Iris pigment epithelial cell (primary cell): ENCODE measurements at regions not wholly inside any gene's neighbourhood (a gene's known extent, or its start where the extent isn't known, plus 50 kb on each side); places are given as distances from the start of the nearest gene placed in this dataset.
"Not testable (repeated sequence)": the region's sequence is repeated elsewhere in the genome, so short reads cannot be mapped to it uniquely, and the experiment has no call there.

Experiments used
- DNase-seq: peaks from one replicate; pipeline ENCODE4 v3.0.0-alpha.2; 2011; ENCODE audit warnings: low read depth

- DNase-seq = peak; percentile 8
These were observed 206.9 kb upstream of the PCSK5 start for GRCh38 chr9:75683591-75683990.

DNA sequence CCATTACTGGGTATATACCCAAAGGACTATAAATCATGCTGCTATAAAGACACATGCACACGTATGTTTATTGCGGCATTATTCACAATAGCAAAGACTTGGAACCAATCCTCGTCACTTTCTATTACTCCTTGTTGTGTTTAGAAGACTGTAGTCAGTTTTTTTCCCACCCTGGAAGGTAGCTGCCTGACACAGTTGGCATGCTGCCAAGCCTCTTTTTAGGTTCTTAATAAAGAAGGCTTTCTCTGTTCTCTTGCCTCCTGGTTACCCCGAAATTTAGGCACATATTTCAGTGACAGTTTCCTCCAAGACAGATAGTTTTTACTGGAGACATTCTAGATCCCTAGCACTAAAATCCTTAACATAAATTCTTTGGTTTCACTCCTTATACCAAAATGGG, 205.4 kb upstream of the PCSK5 start:
- DNase-seq = no peak

DNA sequence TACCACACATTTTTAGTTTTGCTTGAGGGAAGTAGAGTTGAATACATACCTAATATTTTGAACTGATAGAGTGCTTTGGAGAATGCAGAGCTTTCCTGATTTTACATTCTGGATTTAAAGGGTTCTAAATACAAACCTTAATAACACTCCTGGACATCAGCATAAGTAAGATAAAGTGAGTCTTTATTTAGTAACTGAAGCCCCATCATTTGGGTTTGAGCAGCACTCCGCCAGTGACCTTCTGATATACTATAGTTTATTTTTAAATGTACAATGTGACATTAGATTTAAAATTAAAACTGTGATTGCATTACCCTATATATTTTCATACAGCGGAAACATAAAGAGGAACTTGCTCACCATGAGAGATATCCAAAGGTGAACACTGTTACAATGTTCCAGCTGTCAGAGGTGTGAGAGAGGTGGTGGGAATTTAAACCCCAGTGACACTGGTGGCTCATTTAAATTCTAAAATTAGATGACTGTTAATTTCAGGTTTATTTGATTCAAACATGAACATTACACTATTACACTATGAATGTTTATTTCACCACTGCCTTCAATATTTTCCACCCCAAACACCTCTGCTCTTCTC, 203.0 kb upstream of the PCSK5 start:
- DNase-seq = no peak

DNA sequence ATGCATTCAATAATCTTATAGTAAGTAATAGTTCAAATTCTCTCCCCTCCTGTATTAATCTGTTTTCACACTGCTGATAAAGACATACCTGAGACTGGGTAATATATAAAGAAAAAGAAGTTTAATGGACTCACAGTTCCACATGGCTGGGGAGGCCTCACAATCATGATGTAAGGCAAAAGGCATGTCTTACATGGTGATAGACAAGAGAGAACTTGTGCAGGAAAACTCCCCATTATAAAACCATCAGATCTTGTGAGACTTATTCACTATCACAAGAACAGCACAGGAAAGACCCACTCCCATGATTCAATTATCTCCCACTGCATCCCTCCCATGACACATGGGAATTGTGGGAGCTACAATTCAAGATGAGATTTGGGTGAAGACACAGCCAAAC, 199.9 kb upstream of the PCSK5 start:
- not testable (repeated sequence) for DNase-seq

GRCh38 chr9:75691408-75691807, 199.1 kb upstream of the PCSK5 start:
- no peak for DNase-seq

DNA sequence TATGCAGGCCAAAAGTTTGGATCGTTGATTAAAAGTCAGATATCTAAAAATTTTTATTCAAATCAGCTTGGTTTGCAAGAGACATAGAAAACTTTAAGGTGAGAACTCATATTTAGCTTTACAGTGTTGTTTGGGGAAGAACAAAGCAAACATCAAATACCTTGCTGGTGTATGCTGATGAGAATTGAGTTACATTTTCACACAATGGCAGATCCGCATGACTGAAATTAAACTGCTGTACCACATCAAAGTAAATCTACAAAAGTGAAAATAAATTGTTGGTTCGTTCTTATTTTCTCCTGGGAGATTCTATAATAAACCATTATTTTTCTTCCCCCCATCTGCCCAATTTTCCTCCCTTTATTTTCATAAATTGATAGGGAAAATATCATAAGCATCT, 198.2 kb upstream of the PCSK5 start:
- no peak for DNase-seq

DNA sequence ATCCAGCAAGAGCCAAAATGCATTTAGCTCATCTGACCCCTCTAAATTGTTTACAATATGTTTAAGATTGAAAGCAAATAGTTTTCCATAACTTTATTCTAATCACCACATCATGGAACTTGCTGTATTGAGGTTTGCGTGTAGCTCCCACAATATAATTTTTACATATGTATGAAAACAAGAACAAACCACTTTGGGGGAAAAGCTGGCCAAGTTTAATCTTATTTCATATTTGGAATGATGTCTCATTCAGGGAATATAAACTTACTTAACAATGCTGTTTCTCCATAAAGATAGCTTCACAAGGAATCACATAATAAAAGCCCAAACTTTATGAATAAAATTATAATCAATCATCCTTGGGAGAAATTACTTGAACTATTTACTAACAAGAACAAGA, 194.6 kb upstream of the PCSK5 start:
- no peak for DNase-seq

GRCh38 chr9:75699017-75699416, 191.5 kb upstream of the PCSK5 start:
- no peak for DNase-seq

GRCh38 chr9:75699625-75700251, 190.7 kb upstream of the PCSK5 start:
- no peak for DNase-seq

DNA sequence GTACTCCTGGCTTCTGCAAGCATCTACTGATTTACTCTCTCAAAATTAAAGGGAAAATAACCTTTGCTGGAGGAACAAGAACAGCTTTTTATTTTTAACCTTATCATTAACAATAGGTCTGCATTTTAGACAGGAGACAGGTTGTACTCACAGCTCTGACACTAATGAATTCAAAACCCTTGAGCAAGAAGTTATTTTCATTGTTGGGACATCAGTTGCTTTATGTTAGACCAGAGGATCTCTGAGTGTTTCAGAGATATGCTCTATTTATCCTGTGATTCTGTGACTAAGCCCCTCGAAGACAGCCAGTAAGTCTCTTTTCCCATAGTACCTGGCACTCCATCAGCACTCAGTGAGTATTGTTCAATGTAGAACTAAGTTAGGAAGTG, 190.2 kb upstream of the PCSK5 start:
- no peak for DNase-seq

DNA sequence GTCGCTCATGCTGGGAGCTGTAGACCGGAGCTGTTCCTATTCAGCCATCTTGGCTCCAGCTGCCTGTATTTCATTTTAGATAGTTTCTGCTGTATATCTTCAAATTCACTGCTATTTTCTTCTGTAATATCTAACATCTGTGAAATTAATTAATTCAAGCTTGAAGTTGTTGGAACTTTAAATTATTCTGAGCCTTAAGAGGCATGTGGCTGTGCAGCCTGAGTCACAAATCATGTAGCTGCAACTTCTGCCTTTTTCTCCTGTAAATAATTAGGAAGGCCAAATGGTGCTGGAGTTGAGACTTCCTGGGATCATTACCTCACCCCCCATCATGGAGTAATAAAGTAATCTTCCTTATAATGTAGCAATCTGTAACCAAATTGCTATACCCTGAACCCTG, 183.3 kb upstream of the PCSK5 start:
- DNase-seq = no peak

DNA sequence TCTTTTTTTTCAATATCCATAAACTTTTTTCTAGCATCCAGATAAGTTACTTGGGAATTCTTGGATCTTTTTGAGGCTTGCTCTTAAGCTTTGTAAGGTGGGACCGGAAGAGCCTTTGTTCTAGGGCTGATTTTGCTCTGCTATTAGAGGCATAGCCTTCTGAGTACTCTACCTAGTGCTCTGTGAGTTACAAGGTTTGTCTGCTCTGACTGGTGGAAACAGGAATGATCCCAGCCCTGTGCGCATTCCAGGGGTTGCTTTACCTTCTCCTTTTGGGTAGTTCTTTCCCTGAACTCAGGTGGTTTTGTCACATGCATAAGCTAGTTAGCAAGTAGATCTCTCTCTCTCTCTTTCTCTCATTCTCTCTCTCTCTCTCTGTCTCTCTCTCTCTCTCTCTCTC, 180.8 kb upstream of the PCSK5 start:
- no peak for DNase-seq

- peak; percentile 34 for DNase-seq
These were observed 177.8 kb upstream of the PCSK5 start for GRCh38 chr9:75712700-75713099.

DNA sequence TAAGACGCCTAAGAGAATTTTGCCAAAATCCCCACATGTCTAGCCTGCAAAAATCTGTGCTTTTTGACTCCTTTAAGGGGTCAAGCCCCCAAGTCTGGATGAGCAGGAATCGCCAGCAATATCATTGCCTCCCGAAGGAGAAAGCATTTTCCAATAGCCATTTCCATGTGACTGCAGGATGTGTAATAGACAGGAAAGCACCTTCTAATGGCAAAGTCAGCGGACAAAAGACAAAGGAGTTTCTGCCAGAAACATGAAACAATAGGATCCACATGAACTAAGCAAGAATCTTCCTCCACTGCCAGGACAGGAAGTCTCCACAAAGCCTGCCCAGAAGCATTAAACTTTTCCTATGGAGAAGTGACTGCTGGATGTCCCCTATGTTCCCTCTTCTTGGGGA, 177.1 kb upstream of the PCSK5 start:
- no peak for DNase-seq

DNA sequence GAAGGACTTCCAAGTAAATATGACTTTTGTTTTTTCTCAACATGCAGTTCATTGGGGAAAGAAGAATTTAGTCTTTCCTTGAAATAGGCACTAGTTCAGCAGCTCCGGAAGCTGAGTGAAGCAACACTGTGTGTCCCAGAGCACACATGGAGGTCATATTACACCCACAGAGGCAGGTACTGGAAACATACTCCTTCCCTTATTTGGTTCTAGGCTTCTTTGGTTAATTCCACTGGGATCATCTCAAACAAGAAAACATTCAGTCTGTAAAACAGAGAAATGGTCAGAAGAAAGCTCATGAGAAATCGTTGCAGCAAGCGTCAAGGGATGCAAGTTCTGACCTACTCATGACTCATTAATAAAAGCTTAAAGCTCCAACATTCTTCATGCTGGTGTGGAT, 175.1 kb upstream of the PCSK5 start:
- DNase-seq = peak; percentile 30

DNA sequence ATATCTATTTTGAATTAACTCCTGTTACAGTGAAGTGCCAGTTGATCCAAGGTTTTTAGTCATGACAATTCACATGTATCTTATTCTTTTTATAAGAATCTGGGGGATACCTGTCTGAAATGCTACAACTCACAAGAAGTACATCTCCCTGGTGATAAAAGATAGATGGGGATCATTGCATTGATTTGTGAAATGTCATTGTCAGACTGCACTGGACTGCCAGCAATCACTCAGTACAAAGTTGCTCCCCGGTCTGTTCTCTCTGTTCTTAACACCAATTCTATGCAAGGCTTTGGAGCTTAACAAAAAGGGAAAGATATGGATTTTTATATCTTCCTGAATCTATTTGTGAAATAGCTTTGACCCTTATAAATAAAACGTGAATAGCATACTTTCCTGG, 171.8 kb upstream of the PCSK5 start:
- DNase-seq = no peak

- DNase-seq = no peak
These were observed 162.1 kb upstream of the PCSK5 start for GRCh38 chr9:75728391-75728790.

DNA sequence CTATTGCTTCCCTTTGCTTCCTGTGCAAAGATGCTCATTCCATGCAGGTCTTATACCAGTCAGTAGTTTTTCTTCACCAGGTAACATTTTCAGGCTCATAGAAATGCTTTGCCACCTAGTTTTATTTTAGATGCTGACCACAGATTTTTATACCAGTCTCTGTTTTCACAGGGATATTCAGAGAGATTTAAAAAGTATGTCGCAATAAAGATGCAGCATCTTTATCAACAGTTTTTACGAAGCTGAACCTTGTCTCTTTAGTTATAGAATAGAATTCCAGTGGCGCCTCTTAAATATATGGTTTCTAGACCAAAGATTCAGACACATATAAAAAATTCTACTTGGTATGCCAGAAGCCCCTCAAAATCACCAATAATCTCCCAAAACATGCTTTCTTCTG, 155.7 kb upstream of the PCSK5 start:
- no peak for DNase-seq

DNA sequence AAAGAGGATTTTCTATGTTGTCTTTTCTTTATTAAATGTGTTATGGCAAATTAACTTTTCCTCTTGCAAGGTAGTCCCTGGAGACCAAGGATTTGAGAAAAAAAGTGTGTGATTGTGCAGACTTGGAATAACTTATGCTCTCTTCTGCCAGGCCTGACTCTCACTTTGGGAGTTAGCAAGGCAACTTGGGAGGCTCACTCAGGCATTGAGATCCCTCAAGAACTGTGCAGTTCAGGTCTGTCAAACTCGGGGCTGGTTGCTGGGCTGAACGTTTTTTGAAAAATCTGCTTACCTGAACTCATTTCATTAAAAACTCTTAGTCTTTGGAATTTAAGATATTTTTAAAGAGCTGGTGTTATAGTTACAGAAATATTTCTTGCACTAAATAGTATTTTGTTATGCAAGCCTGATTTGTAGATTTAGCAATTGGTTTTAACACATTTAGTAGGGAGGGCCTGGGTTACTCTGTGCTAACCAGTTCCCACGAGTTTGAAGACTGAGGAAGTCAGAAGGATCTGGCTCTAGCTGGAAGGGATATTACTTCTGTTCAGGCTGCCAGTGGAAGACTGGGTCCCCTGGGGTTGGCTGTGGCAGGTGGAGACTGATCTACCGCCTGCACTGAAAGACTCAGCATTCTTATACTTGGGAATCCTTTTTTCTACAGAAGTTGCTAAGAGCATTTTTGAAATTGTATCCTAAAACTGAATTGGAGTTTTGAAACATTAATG, 150.4 kb upstream of the PCSK5 start:
- no peak for DNase-seq

- DNase-seq = no peak
These were observed 146.6 kb upstream of the PCSK5 start for GRCh38 chr9:75743855-75744254.

DNA sequence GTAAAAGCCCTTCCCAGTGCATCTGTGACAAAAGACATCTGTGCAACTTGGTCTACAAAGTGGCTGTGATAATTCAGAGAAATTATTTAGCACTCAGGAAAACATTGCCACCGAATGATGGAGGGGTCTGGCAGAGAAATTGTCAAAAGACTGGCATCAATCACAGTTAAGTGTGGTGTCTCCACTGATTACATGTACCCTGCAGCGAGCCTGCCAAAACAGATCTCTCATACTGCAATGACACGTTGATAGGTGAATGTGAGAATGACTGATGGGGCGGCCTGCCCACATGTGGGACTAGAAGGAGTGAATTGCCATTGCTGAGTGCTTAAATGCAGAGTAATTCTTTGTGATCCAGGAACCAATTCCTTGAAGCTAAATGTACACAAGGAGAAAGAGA, 136.4 kb upstream of the PCSK5 start:
- no peak for DNase-seq

DNA sequence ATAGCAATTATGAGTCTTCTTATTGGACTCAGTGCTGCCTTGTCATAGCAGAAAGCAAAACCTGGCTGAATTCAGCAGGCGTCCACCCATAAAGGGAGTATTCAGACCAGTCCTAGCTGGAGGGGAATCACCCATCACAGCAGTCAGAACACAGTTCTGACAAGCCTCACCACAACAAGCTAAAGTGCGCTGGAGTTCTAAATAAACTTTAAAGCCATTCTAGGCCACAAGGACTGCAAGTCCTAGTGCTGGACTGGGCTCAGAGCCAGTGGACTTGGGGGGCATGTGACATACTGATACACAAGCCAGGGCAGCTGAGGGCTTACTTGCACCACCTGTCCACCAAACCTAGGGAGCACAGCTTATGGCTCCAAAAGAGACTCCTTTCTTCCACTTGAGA, 115.3 kb upstream of the PCSK5 start:
- no peak for DNase-seq

GRCh38 chr9:75775966-75776691, 114.3 kb upstream of the PCSK5 start:
- DNase-seq = no peak
